ENCODE measurements at regions not wholly inside any gene's neighbourhood (a gene's known extent, or its start where the extent isn't known, plus 50 kb on each side); places are given as distances from the start of the nearest gene placed in this dataset.
"Not testable (repeated sequence)": the region's sequence is repeated elsewhere in the genome, so short reads cannot be mapped to it uniquely, and the experiment has no call there.

DNA sequence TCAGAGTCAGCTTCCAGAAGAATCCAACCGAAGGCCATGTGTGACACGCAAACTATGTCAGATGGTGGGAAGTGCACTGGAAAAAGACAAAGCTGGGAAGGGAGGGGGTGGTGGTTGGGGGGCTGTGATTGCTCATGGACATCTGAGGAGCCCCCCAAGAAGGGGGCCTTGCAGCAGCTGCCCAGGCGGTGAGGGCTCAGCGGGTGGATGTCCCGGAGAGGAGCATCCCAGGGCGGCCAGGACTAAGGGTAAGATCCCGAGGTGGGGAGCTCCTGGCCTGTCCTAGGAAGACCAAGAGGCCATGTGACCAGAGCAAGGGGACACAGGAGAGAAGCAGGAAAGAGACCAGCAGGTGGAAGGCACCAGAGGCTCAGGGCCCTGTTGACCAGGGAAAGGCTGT, 299.5 kb downstream of the PREX1 start:
- DNase-seq, result no peak

DNA sequence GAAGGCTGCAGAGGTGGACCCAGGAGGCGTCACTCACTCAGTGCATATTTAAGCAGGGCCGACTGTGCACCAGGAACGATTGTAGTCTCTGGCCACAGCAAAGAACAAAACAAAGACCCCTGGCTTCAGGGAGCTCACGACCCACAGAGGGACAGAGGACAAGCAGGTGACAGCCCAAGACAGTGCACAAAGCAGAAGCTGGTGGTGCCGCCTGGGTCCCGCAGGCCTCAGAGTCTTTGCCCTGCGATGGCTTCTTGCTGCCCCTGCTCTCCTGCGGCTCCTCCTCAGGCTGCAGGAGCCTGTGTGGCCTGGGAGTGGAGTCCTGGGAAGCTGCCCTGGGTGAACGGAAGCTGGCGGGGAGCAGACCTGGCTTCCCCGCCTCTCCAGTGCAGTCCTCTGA, 300.0 kb downstream of the PREX1 start:
- DNase-seq, result no peak

- DNase-seq, result no peak
Observed at GRCh38 chr20:48526936-48527335, 300.9 kb downstream of the PREX1 start.

DNA sequence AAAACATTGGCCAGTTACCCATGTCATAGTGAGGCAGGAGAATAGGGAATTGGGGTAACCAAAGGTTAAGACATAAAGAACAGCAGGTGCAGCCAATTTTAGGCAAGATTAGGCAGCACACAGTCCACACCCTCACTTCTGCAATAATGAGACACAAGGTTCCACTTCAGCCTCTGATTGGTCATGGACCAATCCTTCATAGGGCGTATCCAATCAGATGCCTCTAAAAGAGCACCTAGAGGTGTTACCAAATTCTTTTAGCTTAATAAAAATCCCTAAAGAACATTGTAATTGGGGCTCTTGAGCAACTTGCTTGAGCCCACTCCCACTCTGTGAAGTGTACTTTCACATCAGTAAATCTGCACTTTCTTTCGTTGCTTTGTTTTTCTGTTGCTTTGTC, 302.4 kb downstream of the PREX1 start:
- no peak for DNase-seq

DNA sequence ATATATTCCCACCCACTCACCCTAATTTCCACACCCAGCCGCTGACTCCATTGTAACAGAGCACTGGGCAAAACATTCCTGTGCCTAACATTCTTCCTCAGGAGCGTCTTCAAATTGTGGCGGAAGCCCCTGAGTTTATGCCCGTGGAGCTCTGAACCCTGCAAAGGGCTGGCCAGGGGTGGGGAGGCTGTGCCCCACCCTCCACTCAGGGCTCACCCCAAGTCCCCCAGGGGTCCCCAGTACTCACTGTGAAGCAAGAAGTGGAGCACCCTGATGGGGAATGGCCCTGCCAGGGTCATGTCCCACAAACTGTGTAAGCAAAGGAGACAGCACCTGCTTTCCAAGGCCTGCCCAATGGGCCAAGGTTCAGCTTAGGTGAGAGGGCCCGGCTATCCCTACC, 303.2 kb downstream of the PREX1 start:
- DNase-seq, result no peak

- peak; percentile 11 for DNase-seq
Observed at GRCh38 chr20:48523191-48523995, 304.4 kb downstream of the PREX1 start.

DNA sequence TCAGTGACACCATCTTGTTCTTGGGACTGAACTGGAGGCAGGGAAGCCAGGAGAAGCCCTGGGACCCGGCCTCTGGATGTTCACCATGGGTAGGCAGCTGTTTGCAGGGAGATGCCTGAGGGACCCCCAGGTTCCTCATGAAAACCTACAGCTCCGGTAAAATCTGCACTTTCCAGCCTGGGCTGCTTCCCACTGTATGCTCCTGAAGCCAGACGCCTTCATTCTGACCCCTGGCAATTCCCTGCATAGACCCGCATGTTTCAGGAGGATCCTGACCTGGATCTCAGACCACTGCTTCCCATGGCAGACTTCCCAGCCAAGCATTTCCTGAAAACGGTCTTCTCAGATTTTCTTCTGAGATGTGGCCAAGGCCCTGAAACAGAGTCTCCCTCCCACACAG, 306.7 kb downstream of the PREX1 start:
- DNase-seq, result no peak

DNA sequence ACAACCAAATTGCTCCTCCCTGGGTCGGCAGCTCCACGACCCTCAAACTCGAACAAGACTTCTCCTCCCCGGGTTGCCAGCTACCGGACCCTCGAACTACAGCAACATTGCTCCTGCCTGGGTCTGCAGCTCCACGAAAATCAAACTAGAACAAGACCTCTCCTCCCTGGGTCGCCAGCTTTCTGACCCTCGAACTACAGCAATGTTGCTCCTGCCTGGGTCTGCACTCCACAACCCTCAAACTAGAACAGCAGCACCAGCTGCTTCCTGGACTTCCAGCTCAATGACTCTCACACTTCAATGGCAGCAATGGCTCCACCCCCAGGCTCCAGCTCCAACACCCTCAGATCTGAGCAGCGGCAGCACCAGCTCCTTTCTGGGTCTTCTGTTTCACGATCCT, 311.6 kb downstream of the PREX1 start:
- not testable (repeated sequence) for DNase-seq

- DNase-seq, result not testable (repeated sequence)
Observed at GRCh38 chr20:48514577-48514976, 313.2 kb downstream of the PREX1 start.

DNA sequence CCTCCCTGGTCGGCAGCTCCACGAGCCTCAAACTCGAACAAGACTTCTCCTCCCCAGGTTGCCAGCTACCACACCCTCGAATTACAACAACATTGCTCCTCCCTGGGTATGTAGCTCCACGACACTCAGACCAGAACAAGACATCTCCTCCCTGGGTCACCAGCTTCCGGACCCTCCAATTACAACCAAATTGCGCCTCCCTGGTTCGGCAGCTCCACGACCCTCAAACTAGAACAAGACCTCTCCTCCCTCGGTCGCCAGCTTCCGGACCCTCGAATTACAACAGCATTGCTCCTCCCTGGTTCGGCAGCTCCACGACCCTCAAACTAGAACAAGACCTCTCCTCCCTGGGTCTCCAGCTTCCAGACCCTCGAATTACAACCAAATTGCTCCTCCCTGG, 315.3 kb downstream of the PREX1 start:
- DNase-seq, result not testable (repeated sequence)

- DNase-seq, result not testable (repeated sequence)
Observed at GRCh38 chr20:48505066-48505465, 322.7 kb downstream of the PREX1 start.

- no peak for DNase-seq
Observed at GRCh38 chr20:48503166-48503815, 324.5 kb downstream of the PREX1 start.

DNA sequence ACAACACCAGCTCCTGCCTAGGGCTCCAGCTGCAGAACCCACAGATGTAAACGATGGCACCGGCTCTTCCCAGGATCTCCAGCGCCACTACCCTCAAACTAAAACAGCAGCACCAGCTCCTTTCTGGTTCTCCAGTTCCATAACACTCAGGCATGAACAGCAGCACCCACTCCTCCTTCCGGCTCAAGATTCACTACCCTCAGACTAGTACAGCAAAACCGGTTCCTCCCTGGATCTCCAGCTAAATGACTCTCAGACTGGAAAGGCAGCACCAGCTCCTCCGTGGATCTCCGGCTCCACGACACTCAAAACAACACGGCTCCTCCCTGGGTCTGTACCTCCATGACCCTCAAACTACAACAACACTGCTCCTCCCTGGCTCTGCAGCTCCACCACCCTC, 325.0 kb downstream of the PREX1 start:
- no peak for DNase-seq

DNA sequence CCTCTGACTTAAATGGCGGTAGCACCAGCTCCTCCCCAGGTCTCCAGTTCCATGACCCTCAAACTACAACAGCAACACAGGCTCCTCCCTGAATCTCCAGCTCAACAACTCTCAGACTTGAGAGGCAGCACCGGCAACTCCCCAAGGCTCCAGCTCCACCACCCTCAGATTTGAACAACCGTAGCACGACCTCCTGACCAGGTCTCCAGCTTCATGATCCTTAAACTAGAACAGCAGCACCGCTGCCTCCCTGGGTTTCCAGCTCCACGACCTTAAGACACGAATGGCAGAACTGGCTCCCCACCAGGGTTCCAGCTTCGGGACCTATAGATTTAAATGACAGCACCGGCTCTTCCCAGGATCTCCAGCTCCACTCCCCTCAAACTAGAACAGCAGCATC, 325.8 kb downstream of the PREX1 start:
- DNase-seq, result no peak

DNA sequence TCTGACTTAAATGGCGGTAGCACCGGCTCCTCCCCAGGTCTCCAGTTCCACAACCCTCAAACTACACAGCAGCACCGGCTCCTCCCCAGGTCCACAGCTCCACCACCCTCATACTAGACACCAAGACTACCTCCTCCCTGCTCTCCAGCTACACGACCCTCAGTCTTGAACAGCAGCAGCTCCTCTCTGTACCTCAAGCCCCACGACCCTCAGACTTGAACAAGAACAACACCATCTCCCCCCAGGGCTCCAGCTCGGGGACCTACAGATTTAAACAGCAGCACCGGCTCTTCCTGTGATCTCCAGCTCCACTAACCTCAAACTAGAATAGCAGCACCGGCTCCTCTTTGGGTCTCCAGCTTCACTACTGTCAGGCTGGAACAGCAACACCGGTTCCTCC, 326.9 kb downstream of the PREX1 start:
- not testable (repeated sequence) for DNase-seq

GRCh38 chr20:48498939-48499338, 328.9 kb downstream of the PREX1 start:
- DNase-seq, result not testable (repeated sequence)

- DNase-seq, result not testable (repeated sequence)
Observed at GRCh38 chr20:48498125-48498524, 329.7 kb downstream of the PREX1 start.

DNA sequence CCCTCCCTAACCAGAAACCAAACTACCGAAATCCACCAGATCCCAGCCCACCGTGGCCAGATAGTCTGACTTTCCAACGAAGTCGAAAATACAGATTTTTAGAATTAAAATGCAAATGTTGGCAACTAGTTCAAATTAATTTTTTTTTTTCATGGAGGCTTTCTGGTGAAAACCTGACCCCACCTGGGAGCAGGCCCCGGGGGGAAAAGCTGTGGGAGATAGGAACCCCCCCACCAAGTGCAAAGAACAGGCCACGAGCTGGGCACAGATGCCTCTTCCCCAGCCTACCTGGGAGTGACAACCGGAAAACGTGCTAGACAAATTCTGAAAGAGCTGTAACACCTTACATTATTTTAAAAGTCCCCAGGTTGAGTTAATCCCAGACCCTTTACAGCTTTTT, 333.8 kb downstream of the PREX1 start:
- DNase-seq, result no peak

DNA sequence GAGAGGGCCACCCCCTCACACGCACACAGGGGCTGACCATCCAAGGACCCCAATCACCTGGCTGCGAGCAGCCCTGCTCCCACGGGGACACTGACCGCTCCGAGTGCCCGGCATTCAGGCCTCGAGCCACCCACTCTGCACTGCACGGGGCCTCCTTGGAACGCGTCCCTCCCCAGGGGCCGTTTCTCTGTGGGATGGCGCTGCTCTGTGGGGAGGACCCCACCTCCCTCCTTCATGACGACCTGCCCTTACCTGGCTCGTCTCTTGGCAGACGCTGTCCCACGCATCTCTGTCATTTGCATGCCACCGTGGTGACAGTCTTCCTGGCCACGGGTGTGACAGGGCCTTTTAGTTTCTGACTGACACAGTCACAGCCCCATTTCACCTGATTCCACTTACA, 334.5 kb downstream of the PREX1 start:
- DNase-seq, result not testable (repeated sequence)

- no peak for DNase-seq
Observed at GRCh38 chr20:48492715-48493070, 335.1 kb downstream of the PREX1 start.

DNA sequence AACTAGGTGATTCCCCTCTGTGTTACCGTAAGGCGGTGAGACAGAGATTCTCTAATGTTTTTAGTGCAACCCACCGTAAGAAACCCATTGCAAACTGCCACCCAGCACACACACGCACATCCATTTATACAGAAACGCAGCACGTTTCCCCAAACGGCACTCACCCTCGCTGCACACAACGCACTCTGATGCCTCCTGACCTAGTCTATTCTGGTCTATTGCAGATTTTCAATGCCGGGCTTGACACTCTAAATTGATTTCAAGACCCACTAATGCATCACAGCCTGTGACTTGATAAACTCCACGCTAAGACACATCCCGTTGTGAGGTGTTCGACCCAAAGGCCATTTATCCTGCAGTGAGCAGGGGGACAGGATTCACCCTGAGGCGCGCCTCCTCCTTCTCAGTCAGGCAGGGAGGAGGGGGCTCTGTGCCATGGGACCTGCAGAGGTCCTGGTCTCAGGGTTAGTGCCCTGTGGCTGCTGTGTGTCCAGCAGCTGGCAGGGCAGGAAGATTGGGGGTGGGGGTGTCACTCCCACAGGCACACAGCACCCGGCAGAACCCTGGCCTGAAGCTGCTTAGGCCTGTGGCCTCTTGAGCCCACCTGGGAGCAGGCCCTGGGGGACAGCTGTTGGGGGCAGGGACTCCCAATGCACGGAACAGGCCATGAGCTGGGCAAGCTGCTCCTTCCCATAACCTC, 335.6 kb downstream of the PREX1 start:
- DNase-seq, result no peak

- DNase-seq, result no peak
Observed at GRCh38 chr20:48490961-48491831, 336.6 kb downstream of the PREX1 start.

GRCh38 chr20:48490341-48490740, 337.5 kb downstream of the PREX1 start:
- DNase-seq, result not testable (repeated sequence)
